Keratinocyte (primary cell): ENCODE measurements at regions not wholly inside any gene's neighbourhood (a gene's known extent, or its start where the extent isn't known, plus 50 kb on each side); places are given as distances from the start of the nearest gene placed in this dataset.

Experiments
- DNase-seq: peaks from one replicate; pipeline ENCODE4 v3.0.0-alpha.2; 2011; ENCODE audit warnings: low read depth, missing footprints, low spot score
- FAIRE-seq: peaks from 2 replicates; lab custom pipeline; 2011; peaks lifted over from hg19 to GRCh38; lab: Jason Lieb, UNC
- H2AFZ ChIP-seq: 2 replicates; pipeline ENCODE4 v1.6.0; 2012; ENCODE audit warnings: low read length, control low read depth, inconsistent platforms; ENCODE audit not compliant: control insufficient read depth
- H3K27ac ChIP-seq: 2 replicates; pipeline ENCODE4 v1.5.1; 2011; ENCODE audit warnings: low read length; ENCODE audit not compliant: control insufficient read depth, insufficient read depth
- H3K27me3 ChIP-seq: 3 replicates; pipeline ENCODE4 v1.6.0; 2011; ENCODE audit warnings: low read length; ENCODE audit not compliant: control insufficient read depth, insufficient read depth; ENCODE audit errors: extremely low read depth
- H3K36me3 ChIP-seq, 2 experiments: 2 replicates in 1 of 2; 3 replicates in 1 of 2; pipeline ENCODE4 v1.5.1; 2011; ENCODE audit warnings: low read length in 2 of 2, mild to moderate bottlenecking in 1 of 2; ENCODE audit not compliant: control insufficient read depth in 2 of 2, insufficient read depth in 2 of 2; ENCODE audit errors: extremely low read depth in 1 of 2
- H3K4me1 ChIP-seq: 3 replicates; pipeline ENCODE4 v1.5.1; 2011; ENCODE audit warnings: low read length; ENCODE audit not compliant: control insufficient read depth, insufficient read depth; ENCODE audit errors: extremely low read depth
- H3K4me2 ChIP-seq: 3 replicates; pipeline ENCODE4 v1.6.0; 2011; ENCODE audit warnings: low read depth, low read length; ENCODE audit not compliant: control insufficient read depth, insufficient read depth; ENCODE audit errors: extremely low read depth
- H3K4me3 ChIP-seq, 3 experiments: fragments of 200-600 bp in 1 of 3; sonication (generic) in 1 of 3; 2 replicates in 2 of 3; 3 replicates in 1 of 3; pipeline ENCODE4 v1.5.1; 2011 to 2016; ENCODE audit warnings: low read length in 3 of 3, mild to moderate bottlenecking in 3 of 3, control low read depth in 2 of 3, inconsistent platforms in 1 of 3, low read depth in 1 of 3, mixed read lengths in 1 of 3, mixed run types in 1 of 3, moderate library complexity in 1 of 3; ENCODE audit not compliant: control insufficient read depth in 2 of 3, insufficient read depth in 2 of 3; ENCODE audit errors: extremely low read depth in 1 of 3
- H3K79me2 ChIP-seq: 2 replicates; pipeline ENCODE4 v1.6.0; 2012; ENCODE audit warnings: low read length; ENCODE audit not compliant: control insufficient read depth, insufficient read depth
- H3K9ac ChIP-seq: 3 replicates; pipeline ENCODE4 v1.6.0; 2011; ENCODE audit warnings: low read length; ENCODE audit not compliant: control insufficient read depth, insufficient read depth; ENCODE audit errors: extremely low read depth
- H3K9me1 ChIP-seq: 3 replicates; pipeline ENCODE4 v1.6.0; 2011; ENCODE audit warnings: low read length; ENCODE audit not compliant: control insufficient read depth, insufficient read depth; ENCODE audit errors: extremely low read depth
- H3K9me3 ChIP-seq: 2 replicates; pipeline ENCODE4 v1.5.1; 2012; ENCODE audit warnings: low read depth, low read length; ENCODE audit not compliant: control insufficient read depth
- H4K20me1 ChIP-seq: 3 replicates; pipeline ENCODE4 v1.6.0; 2011; ENCODE audit warnings: low read length; ENCODE audit not compliant: control insufficient read depth, insufficient read depth; ENCODE audit errors: extremely low read depth
- EZH2 ChIP-seq: IDR thresholded peaks from one replicate; pipeline ENCODE4 v1.6.1; 2012; ENCODE audit warnings: inconsistent platforms, mild to moderate bottlenecking, low read length, moderate library complexity
- dilution Hi-C: fragments of 300-500 bp; cut with MboI; formaldehyde crosslinking; loops from one replicate; pipeline ENCODE4 v1.7.0; 2020; ENCODE audit warnings: low sequenced_read_pairs; ENCODE audit not compliant: extremely low pct_ligation_motif_present
- TF ChIP-seq, protein P1 (sequence below), 3 experiments: IDR thresholded peaks in 1 of 3; conservative IDR thresholded peaks in 1 of 3; optimal IDR thresholded peaks in 1 of 3; 2 replicates in 2 of 3; 3 replicates in 1 of 3; pipeline versions ENCODE3 to v1.5.1; 2011; ENCODE audit warnings: low read length in 3 of 3, mild to moderate bottlenecking in 3 of 3, moderate library complexity in 2 of 3, control low read depth in 1 of 3, inconsistent platforms in 1 of 3; ENCODE audit not compliant: insufficient read depth in 2 of 3; ENCODE audit errors: extremely low read depth in 1 of 3

- Histone ChIP-seq H3K4me1 (no peaks in the 10 kb centered on the region), H3K79me2 (no peaks in the 10 kb centered on the region), H3K27ac (no peak overlapping the region), H3K4me3 (no peak overlapping the region), H3K9me1 (no peaks in the 10 kb centered on the region), H3K9me3 (no peaks in the 10 kb centered on the region), H3K9ac (no peak overlapping the region), H3K36me3 (no peaks in the 10 kb centered on the region), H4K20me1 (no peaks in the 10 kb centered on the region), H3K4me2 (no peak overlapping the region), H3K27me3 (no peaks in the 10 kb centered on the region), H2AFZ (no peak overlapping the region)
- DNase-seq (no peak), FAIRE-seq (no peak)
- TF ChIP-seq, protein P1, sequence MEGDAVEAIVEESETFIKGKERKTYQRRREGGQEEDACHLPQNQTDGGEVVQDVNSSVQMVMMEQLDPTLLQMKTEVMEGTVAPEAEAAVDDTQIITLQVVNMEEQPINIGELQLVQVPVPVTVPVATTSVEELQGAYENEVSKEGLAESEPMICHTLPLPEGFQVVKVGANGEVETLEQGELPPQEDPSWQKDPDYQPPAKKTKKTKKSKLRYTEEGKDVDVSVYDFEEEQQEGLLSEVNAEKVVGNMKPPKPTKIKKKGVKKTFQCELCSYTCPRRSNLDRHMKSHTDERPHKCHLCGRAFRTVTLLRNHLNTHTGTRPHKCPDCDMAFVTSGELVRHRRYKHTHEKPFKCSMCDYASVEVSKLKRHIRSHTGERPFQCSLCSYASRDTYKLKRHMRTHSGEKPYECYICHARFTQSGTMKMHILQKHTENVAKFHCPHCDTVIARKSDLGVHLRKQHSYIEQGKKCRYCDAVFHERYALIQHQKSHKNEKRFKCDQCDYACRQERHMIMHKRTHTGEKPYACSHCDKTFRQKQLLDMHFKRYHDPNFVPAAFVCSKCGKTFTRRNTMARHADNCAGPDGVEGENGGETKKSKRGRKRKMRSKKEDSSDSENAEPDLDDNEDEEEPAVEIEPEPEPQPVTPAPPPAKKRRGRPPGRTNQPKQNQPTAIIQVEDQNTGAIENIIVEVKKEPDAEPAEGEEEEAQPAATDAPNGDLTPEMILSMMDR (optimal IDR thresholded peaks at IDR 0.05 in 1 of 3, IDR thresholded peaks at IDR 0.05 in 1 of 3, conservative IDR thresholded peaks at IDR 0.05 in 1 of 3; ENCODE audit: extremely low read depth in 1 of 3, insufficient read depth in 2 of 3, low read length in 3 of 3) = no peak
- TF ChIP-seq EZH2 = no peak
- dilution Hi-C loops = no loop called here
These were observed 255.7 kb upstream of the GRM7 start for GRCh38 chr3:6605227-6605626.

- no peak overlapping the region for H3K4me3 ChIP-seq
- H3K4me1 ChIP-seq = no peaks in the 10 kb centered on the region
- no peak overlapping the region for H3K9ac ChIP-seq
- TF ChIP-seq, protein P1 (optimal IDR thresholded peaks at IDR 0.05 in 1 of 3, IDR thresholded peaks at IDR 0.05 in 1 of 3, conservative IDR thresholded peaks at IDR 0.05 in 1 of 3; ENCODE audit: extremely low read depth in 1 of 3, insufficient read depth in 2 of 3, low read length in 3 of 3) = no peak
- no peak for TF ChIP-seq EZH2
- no peaks in the 10 kb centered on the region for H3K9me3 ChIP-seq
- H3K79me2 ChIP-seq = no peaks in the 10 kb centered on the region
- dilution Hi-C loops = no loop called here
- no peaks in the 10 kb centered on the region for H3K36me3 ChIP-seq
- H4K20me1 ChIP-seq = no peaks in the 10 kb centered on the region
- no peaks in the 10 kb centered on the region for H3K9me1 ChIP-seq
- H2AFZ ChIP-seq = no peak overlapping the region
- no peak overlapping the region for H3K27ac ChIP-seq
- DNase-seq (no peak), FAIRE-seq (no peak)
- H3K4me2 ChIP-seq = no peak overlapping the region
- no peaks in the 10 kb centered on the region for H3K27me3 ChIP-seq
These were observed 252.1 kb upstream of the GRM7 start for GRCh38 chr3:6608843-6609242.
